GM19023 (cell line): ENCODE measurements at regions not wholly inside any gene's neighbourhood (a gene's known extent, or its start where the extent isn't known, plus 50 kb on each side); places are given as distances from the start of the nearest gene placed in this dataset.
"Not testable (repeated sequence)": the region's sequence is repeated elsewhere in the genome, so short reads cannot be mapped to it uniquely, and the experiment has no call there.

Source experiments
- ATAC-seq: cut with Tn5 transposase; IDR thresholded peaks from one replicate; pipeline ENCODE4 v1.9.1; 2021; ENCODE audit warnings: mild to moderate bottlenecking, moderate library complexity; ENCODE audit not compliant: unreplicated experiment

DNA sequence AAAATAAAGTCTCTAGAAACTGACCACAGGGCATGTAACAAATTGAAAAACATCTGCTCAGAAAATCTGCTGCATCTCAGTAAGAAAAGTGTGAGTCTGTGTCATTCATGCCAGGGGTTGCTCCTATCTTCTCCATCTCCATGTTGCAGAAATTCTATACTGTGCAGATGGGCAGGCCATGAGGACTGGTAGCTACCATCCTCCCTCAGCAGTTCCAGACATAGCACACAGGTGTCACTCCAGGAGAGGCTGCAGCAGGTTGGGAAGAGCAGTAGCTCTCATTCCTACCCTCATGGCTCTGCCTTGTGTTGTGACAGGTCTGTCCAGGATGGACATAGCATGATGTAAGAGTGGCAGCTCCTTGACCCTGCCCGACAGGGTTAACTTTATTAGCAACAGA, 173.4 kb downstream of the NDUFS4 start:
- ATAC-seq, result no peak

GRCh38 chr5:53738105-53738504, 177.7 kb downstream of the NDUFS4 start:
- no peak for ATAC-seq

GRCh38 chr5:53739111-53739510, 178.7 kb downstream of the NDUFS4 start:
- ATAC-seq, result no peak

DNA sequence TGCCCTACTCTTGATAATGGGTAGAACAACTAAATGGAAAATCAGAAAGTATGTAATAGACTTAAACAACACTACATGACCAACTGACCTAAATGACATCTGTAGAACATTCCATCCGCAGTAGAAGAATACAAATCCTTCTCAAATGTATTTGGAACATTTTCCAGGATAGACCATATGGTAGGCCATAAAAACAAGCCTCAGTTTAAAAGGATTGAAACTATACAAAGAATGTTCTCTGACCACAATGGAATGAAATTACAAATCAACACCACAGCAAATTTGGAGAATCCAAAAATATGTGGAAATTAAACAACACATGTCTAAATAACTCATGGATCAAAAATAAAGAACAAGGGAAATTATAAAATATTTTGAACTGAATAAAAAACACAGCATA, 189.2 kb downstream of the NDUFS4 start:
- no peak for ATAC-seq

DNA sequence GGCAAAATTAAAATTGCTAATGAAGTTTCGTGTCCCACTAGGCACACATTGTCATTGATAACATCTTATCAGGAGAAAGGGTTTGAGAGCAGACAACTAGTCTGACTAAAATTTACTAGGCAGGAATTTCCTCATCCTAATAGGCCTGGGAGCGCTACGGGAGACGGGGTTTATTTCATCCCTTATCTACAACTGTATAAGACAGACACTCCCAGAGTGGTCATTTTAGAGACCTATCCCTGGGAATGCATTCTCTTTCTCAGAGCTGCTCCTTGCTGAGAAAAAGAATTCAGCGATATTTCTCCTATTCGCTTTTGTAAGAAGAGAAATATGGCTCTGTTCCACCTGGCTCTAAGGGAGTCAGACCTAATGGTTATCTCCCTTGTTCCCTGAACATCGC, 191.8 kb downstream of the NDUFS4 start:
- ATAC-seq, result not testable (repeated sequence)

- ATAC-seq, result no peak
These were observed 206.2 kb downstream of the NDUFS4 start for GRCh38 chr5:53766673-53767072.

GRCh38 chr5:53777864-53778618, 217.6 kb downstream of the NDUFS4 start:
- peak; percentile 70 for ATAC-seq

DNA sequence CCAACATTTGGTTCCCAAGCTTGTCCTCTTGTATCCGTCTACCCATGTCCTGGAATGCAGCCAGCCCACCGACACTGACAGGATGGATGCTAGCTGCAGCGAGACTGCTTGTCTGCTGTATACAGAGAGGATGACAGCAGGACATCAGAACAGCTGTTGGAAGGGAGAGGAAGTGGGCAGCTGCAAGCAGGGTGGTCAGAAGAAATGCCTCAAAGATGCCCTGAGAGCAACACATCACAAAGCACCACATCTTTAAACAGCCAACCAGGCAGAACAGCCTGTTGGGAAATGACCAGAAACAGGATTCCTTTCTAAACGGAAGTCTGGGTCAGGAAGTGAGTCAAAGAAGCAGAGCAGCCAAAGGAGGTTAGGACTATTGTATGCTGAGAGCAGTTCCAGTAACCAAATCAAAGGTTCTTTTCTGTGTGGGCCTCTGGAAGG, 219.1 kb downstream of the NDUFS4 start:
- ATAC-seq, result peak; percentile 64

- no peak for ATAC-seq
These were observed 222.2 kb downstream of the NDUFS4 start for GRCh38 chr5:53782620-53783019.

GRCh38 chr5:53783624-53784228, 223.3 kb downstream of the NDUFS4 start:
- ATAC-seq, result no peak

DNA sequence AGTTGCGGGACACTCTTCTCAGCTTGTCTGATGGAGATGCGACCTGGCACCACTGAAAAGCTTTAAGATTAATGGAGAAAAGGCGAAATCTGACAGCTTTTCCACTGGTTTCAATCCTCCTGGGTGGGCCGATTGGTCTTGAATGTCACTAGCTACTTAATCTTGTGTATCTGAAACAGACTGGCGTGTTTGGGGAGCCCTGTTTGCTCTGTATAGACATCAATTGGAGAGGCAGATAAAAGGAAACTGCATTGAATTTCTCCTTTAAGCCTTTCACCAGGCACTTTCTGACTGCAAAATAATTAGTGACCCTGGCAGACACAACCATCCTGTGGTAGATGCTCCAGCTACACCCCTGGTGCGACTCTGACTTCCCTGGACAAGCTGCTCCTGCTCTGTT, 224.2 kb downstream of the NDUFS4 start:
- no peak for ATAC-seq

DNA sequence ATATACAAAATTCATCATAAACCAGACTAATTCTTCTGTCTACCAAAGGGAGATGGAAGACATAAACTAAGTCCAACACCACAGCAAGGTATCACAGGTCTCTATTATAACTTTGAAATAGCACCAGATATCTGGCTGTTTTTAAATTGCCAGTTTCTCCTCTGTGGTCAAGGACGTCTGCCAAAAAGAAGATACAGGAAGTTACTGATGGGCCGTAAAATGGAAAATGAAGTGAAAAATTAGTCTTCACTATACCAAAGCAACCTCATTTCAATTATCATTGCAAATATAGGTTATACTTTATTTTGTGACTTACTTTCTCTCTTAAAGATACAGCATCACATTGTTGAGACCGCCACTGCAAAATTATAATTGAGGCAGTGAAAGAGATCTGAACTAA, 225.5 kb downstream of the NDUFS4 start:
- ATAC-seq, result no peak

DNA sequence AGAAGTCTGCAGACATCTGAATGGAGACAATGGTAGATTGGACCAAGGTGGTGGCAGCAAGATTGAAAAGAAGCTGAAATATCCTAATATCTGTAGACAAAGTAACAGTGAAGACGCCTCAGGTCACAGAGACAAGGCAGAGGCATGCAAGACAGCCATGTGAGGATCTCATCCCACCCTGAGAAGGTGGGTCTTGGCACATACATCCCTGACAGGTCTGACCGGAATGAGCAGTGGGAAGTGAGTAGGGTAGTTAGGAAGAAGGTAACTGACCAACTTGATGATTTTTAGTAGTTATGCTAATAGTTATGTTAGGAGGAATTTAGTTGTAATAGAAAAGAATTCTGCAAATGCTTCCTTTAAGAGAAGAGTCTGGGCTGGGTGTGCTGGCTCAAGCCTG, 229.6 kb downstream of the NDUFS4 start:
- no peak for ATAC-seq

DNA sequence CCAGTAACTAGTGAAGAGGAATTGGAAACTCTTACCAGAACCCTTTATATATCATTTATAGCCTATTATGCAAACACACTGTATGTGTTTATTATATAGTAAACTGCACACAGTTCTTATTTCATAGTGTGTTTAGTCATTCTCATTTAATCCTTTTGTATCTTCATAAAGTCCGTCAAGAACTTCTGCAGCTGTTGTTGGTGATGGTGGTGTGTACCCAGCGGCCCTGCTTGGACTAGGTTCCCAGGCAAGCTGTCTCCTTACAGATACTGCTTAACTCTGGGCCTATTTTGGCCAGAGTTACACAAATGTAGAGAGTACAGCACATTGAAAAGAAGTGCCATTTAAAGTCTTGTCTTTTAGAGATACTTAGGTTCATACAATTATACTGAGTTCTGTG, 231.9 kb downstream of the NDUFS4 start:
- no peak for ATAC-seq

- ATAC-seq, result not testable (repeated sequence)
These were observed 239.2 kb downstream of the NDUFS4 start for GRCh38 chr5:53799644-53800043.

GRCh38 chr5:53808392-53808791, 248.0 kb downstream of the NDUFS4 start:
- not testable (repeated sequence) for ATAC-seq

DNA sequence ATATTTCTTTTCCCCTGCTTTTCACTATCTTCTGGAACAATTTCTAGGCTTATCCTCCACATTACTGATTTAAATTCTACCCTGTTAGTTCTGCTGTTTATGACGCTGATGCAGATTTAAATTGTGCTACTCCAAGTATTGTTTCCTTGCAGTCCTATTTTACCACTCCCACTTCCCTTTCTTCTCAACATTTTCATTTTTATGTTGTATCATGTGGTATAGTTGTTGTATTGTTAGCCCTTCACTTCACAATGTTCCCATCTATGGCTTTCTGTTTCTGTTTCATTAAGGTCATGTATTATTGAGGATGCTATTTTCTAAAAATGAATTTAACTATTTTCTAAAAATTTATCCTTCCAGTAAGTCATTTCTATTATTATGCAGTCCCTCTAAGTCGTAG, 254.4 kb downstream of the NDUFS4 start:
- no peak for ATAC-seq

GRCh38 chr5:53815471-53815870, 255.0 kb downstream of the NDUFS4 start:
- no peak for ATAC-seq

DNA sequence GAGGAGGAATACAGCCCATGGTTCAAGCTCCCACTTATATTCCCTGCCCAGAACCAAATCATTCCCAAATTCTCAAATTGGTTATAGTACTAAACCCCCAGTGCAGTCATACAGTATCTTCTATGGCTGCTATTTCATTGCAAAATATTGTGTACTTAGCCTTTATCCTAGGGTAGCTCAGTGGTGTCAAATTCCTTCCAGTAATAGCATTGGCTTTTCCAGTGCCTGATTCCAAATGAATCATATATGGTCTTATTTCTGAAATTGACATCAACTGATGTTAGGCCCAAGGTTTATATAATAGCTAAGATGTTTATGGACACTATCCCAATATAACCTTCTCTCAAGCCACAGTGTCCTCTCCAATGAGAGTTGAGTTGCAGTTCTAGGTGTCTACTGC, 256.7 kb downstream of the NDUFS4 start:
- no peak for ATAC-seq

DNA sequence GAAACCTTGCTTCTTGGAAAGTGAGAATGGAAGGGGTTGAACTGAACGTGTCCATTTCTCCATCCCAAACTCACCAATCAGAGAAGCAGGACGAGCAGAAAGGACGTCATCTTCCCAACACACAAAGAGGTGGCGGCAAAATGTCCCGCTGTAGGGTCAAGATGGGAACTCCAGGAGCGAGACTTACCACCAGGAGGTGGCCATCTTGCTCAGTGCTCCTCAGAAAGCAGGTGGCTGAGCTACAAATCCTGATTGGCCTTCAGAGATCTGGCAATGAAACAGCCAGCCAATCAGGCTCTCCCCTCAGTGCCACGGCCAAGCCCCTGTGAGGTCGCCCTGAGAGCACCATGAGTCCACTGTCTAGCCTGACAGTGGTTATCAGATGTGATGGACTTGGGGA, 259.0 kb downstream of the NDUFS4 start:
- no peak for ATAC-seq

DNA sequence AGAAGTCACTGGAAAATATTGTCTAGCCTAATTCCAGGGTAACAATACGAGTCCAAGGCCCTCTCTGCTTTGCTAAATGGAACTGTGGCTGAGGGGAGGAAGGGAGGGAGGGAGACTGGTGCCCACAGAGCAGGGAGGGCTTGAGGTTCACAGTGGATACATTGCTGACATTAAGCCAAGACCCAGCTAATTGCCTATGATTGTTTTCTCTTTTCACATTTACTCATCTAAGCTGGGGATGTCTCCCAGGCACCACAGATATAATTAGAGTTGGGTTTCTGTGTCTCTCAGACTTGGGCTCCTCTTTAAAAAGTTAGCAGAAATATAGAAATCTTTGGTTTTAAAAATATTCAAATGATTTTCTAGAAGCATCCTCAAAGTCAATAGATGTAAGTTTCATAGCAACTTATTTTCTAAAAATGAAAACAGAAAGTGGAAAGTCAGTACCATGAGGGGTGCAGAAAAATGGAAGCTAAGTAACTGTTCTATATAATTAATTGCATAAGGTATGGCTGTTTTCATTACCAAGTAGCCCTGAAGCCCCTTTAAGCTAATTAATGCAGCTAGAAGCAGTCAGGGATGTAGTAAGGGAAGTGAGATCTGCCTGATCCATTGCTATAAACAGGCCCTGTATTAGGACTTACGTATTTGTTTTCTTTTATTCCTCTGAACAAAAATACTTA, 259.8 kb downstream of the NDUFS4 start:
- ATAC-seq, result peak; percentile 53

DNA sequence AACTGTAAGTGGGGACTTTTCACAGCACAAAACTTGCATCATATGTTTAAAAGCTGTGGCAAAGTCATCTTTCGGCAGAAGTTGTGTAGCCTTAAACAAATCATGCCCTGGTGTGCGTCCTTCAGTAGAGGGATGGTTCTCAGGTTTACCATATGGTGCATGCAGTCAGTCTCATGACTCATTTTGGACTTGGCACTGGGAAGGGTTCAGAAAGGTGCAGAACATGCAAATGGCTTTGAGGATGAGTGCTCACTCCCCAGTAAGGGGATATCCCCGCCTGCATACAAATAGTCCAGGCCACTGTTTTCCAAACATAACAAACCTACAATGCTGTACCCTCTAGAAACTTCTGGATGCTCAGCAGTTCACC, 260.3 kb downstream of the NDUFS4 start:
- ATAC-seq, result peak; percentile 95
